HEK293 (cell line): ENCODE measurements at regions not wholly inside any gene's neighbourhood (a gene's known extent, or its start where the extent isn't known, plus 50 kb on each side); places are given as distances from the start of the nearest gene placed in this dataset.

ENCODE experiments used
- CTCF ChIP-seq: fragments of 450-650 bp; formaldehyde crosslinking; IDR thresholded peaks from 2 replicates; pipeline ENCODE4 v1.5.1; 2016; ENCODE audit warnings: missing biosample characterization, missing genetic modification characterization
- KLF7 ChIP-seq: fragments of 450-650 bp; formaldehyde crosslinking; IDR thresholded peaks from 2 replicates; pipeline ENCODE4 v1.5.1; 2016; ENCODE audit warnings: missing biosample characterization, missing genetic modification characterization, borderline replicate concordance
- MEIS1 ChIP-seq: sonication (generic); formaldehyde crosslinking; IDR thresholded peaks from 2 replicates; pipeline ENCODE4 v1.8.1; 2022; ENCODE audit warnings: missing genetic modification reagents, mild to moderate bottlenecking, borderline replicate concordance
- SALL2 ChIP-seq: fragments of 450-650 bp; formaldehyde crosslinking; IDR thresholded peaks from 2 replicates; pipeline ENCODE4 v1.5.0; 2017; ENCODE audit warnings: missing biosample characterization, mild to moderate bottlenecking, missing genetic modification characterization, borderline replicate concordance
- YY1 ChIP-seq: fragments of 450-650 bp; formaldehyde crosslinking; IDR thresholded peaks from 2 replicates; pipeline ENCODE4 v1.5.1; 2018; ENCODE audit warnings: missing biosample characterization, missing genetic modification characterization
- ZFP37 ChIP-seq: fragments of 450-650 bp; formaldehyde crosslinking; IDR thresholded peaks from 2 replicates; pipeline ENCODE4 v1.5.1; 2016; ENCODE audit warnings: missing biosample characterization, missing genetic modification characterization
- ZNF146 ChIP-seq: fragments of 450-650 bp; formaldehyde crosslinking; IDR thresholded peaks from 2 replicates; pipeline ENCODE4 v1.5.1; 2016; ENCODE audit warnings: missing biosample characterization, missing genetic modification characterization

- no peak for TF ChIP-seq SALL2 (tag by site-specific recombination)
- TF ChIP-seq CTCF (tag by site-specific recombination): no peak
- TF ChIP-seq ZFP37 (tag by site-specific recombination): no peak
- TF ChIP-seq MEIS1 (CRISPR knock-in tag): no peak
- TF ChIP-seq YY1: no peak
- TF ChIP-seq KLF7 (tag by site-specific recombination): no peak
- no peak for TF ChIP-seq ZNF146 (tag by site-specific recombination)
Observed at GRCh38 chr16:64440421-64440831, 681.4 kb downstream of the CDH11 start.
